Kidney (tissue), 13 donors: ENCODE measurements at regions not wholly inside any gene's neighbourhood (a gene's known extent, or its start where the extent isn't known, plus 50 kb on each side); places are given as distances from the start of the nearest gene placed in this dataset.

ENCODE experiments used
- DNase-seq, 5 donors: peaks; one replicate each; pipeline ENCODE4 v3.0.0-alpha.2; 2013 to 2020
- FAIRE-seq: peaks from 2 replicates; lab custom pipeline; 2012; peaks lifted over from hg19 to GRCh38; lab: Jason Lieb, UNC
- H3K27ac ChIP-seq, 2 donors: one replicate each; pipeline ENCODE4 v1.7.0; 2013; ENCODE audit warnings: low read depth in 2 of 2, low read length in 2 of 2, inconsistent platforms in 1 of 2
- H3K27me3 ChIP-seq: one replicate; pipeline ENCODE4 v1.7.1; 2013; ENCODE audit warnings: low read length, inconsistent platforms; ENCODE audit not compliant: control insufficient read depth, insufficient read depth
- H3K36me3 ChIP-seq, 3 donors: one replicate each; pipeline versions ENCODE4 v1.7.0 to v1.7.1; 2013; ENCODE audit warnings: low read length in 3 of 3, control low read depth in 1 of 3, inconsistent platforms in 1 of 3; ENCODE audit not compliant: insufficient read depth in 3 of 3, control insufficient read depth in 2 of 3
- H3K4me1 ChIP-seq, 3 donors: one replicate each; pipeline versions ENCODE4 v1.7.0 to v1.7.1; 2013; ENCODE audit warnings: low read length in 3 of 3, inconsistent platforms in 1 of 3, low read depth in 1 of 3; ENCODE audit not compliant: control insufficient read depth in 2 of 3, insufficient read depth in 2 of 3
- H3K4me3 ChIP-seq, 3 donors: one replicate each; pipeline versions ENCODE4 v1.7.0 to v1.8.1; 2013; ENCODE audit warnings: low read length in 3 of 3, control low read depth in 1 of 3, inconsistent platforms in 1 of 3
- H3K9ac ChIP-seq, 3 donors: one replicate each; pipeline versions ENCODE4 v1.7.0 to v1.7.1; 2013; ENCODE audit warnings: low read length in 3 of 3, control low read depth in 1 of 3, inconsistent platforms in 1 of 3
- H3K9me3 ChIP-seq, 3 donors: one replicate each; pipeline versions ENCODE4 v1.7.0 to v1.7.1; 2013; ENCODE audit warnings: low read length in 3 of 3, control low read depth in 1 of 3, inconsistent platforms in 1 of 3; ENCODE audit not compliant: control insufficient read depth in 2 of 3, insufficient read depth in 1 of 3
- CTCF ChIP-seq: IDR thresholded peaks from 3 replicates; pipeline ENCODE4 v1.5.1; 2012; ENCODE audit warnings: mild to moderate bottlenecking, moderate library complexity, borderline replicate concordance; ENCODE audit not compliant: insufficient read depth; ENCODE audit errors: extremely low read depth
- intact Hi-C: fragments of 100-400 bp; cut with DNase I; formaldehyde crosslinking; loops from one replicate; pipeline ENCODE4 v1.11.1; 2022
- donor health status: control.
- donor health status: control.
- donor health status: control.
- donor health status: control.
- donor health status: control.
- donor health status: DM: yes; HTN: yes; CAD: no.
- donor health status: Normal renal cell carcinoma (clear cell type).

GRCh38 chr15:31544361-31544760 is 217.7 kb downstream of the KLF13 start:
- H3K4me1 ChIP-seq: no peaks in the 10 kb centered on the region
- H3K36me3 ChIP-seq: no peaks in the 10 kb centered on the region
- no peak overlapping the region for H3K9ac ChIP-seq
- TF ChIP-seq CTCF: no peak
- intact Hi-C loops: no loop called here
- H3K4me3 ChIP-seq: no peak overlapping the region
- FAIRE-seq (no peak), DNase-seq (no peak)
- H3K9me3 ChIP-seq: no peaks in the 10 kb centered on the region
- H3K27me3 ChIP-seq: no peaks in the 10 kb centered on the region
- H3K27ac ChIP-seq: no peak overlapping the region

- no peak for TF ChIP-seq CTCF
- Histone ChIP-seq H3K4me1 (peaks cover 0 to 2% (median 0%) of the 10 kb centered on the region in 3 donors), H3K27me3 (no peaks in the 10 kb centered on the region), H3K9ac (no peak overlapping the region), H3K9me3 (no peaks in the 10 kb centered on the region), H3K36me3 (no peaks in the 10 kb centered on the region), H3K27ac (no peak overlapping the region), H3K4me3 (no peak overlapping the region)
- DNase-seq (no peak), FAIRE-seq (no peak)
- intact Hi-C loops: no loop called here
Observed at GRCh38 chr15:31545257-31545656, 218.6 kb downstream of the KLF13 start.

- H3K36me3 ChIP-seq: no peaks in the 10 kb centered on the region
- intact Hi-C loops: no loop called here
- no peak overlapping the region for H3K4me3 ChIP-seq
- no peak overlapping the region for H3K9ac ChIP-seq
- DNase-seq (no peak), FAIRE-seq (no peak)
- no peaks in the 10 kb centered on the region for H3K27me3 ChIP-seq
- H3K27ac ChIP-seq: no peak overlapping the region
- TF ChIP-seq CTCF: no peak
- peaks cover 0 to 3% (median 0%) of the 10 kb centered on the region in 3 donors for H3K4me1 ChIP-seq
- H3K9me3 ChIP-seq: no peaks in the 10 kb centered on the region
Observed at GRCh38 chr15:31550211-31550977, 223.8 kb downstream of the KLF13 start.
